ENCODE measurements at regions not wholly inside any gene's neighbourhood (a gene's known extent, or its start where the extent isn't known, plus 50 kb on each side); places are given as distances from the start of the nearest gene placed in this dataset.

DNA sequence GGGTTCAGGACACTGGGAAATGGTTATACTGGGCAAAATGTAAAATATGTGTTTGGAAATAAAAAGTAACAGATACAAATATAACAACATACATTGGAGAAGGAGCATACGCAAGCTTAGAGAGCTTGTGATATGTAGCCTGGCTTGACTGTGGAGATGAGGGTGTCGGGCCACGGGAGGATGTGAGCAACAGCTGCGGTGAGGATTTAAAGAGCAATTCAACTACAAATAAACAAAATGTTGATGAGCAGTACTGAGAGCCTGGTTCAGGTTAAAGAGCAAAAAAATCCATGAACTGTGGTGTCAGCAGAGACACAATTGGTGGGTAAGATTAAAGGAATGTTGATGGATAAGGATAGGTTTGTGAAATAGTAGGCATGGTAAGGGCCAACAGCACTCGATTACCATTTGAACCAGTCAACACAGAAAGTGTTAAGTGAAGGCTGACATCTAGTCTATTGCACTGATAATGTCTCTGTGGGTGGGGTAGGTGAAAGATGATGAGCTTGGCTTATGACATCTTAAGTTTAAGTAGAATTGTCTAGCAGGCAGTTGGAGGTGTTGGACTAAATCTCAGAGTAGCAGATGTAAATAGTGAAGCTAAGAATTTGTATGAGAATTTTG, 723.2 kb downstream of the EPM2A start:
- DNase-seq (ENCODE audit: low read depth, low spot score) = no peak

- DNase-seq (ENCODE audit: low read depth, low spot score) = peak; percentile 44
These were observed 719.4 kb downstream of the EPM2A start for GRCh38 chr6:145015739-145016558.

DNA sequence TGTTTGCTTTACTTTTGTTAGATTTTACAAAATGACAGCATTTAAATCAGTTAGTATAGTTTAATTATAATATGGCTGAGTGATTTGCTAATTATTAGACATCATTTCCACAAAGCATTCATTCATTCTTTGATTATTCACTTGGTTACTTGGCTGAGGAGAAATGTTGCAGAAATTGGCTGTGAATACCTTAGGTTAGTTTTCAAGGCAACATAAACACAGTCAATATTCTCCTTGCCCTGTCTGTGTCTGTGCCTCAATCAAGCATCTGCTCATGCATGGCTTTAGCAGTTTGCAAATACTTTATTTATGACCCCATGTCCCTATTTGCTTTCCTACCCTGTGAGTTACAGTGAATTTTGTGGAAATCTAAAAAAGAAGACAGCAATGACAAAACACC, 718.3 kb downstream of the EPM2A start:
- DNase-seq (ENCODE audit: low read depth, low spot score) = no peak

GRCh38 chr6:145017516-145017915, 717.8 kb downstream of the EPM2A start:
- DNase-seq (ENCODE audit: low read depth, low spot score) = no peak

GRCh38 chr6:145018027-145018426, 717.3 kb downstream of the EPM2A start:
- no peak for DNase-seq (ENCODE audit: low read depth, low spot score)

DNA sequence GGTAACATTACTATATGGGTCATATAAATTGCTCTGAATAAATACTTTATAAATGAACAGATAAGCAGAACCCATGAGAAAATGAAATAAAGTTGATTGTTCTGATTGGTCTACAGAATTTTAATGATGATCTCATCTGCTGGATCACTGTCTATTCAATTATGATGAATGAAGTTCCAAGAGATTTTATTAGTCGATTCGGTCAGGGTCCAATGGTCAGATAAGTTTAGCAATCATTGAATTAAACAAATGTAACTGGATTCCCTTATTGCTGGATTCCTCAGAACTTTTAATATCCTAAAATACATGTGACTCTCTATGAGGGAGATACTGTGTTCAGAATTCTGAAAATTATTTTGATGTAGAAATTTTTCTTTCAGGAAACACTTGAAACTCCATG, 715.2 kb downstream of the EPM2A start:
- DNase-seq (ENCODE audit: low read depth, low spot score) = no peak

- no peak for DNase-seq (ENCODE audit: low read depth, low spot score)
These were observed 714.8 kb downstream of the EPM2A start for GRCh38 chr6:145020543-145020942.

GRCh38 chr6:145022199-145022796, 713.0 kb downstream of the EPM2A start:
- no peak for DNase-seq (ENCODE audit: low read depth, low spot score)

GRCh38 chr6:145023116-145023726, 712.1 kb downstream of the EPM2A start:
- no peak for DNase-seq (ENCODE audit: low read depth, low spot score)

DNA sequence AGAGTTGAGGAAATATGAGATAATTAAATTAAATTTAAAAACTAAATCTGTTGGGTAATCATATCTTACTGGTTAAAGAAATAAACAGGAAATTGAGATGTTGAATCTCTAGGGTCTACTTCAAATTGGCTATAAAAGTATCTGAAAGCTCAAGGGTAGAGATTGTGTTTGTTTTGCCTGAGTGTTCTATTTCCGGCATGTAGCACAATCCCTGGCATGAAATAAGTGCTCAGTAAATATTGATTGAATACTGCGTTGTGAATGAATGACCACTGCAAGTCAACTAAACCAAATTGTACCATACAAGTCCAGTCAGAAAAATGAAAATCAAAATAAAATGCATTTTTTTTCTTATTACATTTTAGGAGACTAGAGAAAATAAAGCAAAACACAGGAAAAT, 709.8 kb downstream of the EPM2A start:
- no peak for DNase-seq (ENCODE audit: low read depth, low spot score)

DNA sequence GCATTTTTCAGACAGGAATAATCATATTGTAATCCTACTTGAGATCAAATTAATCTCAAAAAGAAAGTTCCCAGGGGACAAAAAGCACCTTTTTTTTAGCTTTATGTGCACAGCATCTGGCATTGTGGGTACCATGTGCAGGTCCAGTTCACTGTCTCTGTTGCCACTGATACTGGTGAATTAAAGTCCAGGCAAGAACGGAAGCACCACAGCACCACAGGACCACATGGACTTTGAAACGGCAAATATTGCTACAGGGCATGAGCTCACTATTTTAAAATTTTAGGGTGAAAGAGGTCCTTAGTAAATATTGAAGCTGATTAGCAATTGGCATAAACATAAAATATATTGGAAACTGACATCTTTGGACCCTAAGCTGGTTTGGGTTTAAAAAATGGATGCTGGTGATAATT, 709.0 kb downstream of the EPM2A start:
- DNase-seq (ENCODE audit: low read depth, low spot score) = no peak

GRCh38 chr6:145028144-145028818, 707.0 kb downstream of the EPM2A start:
- DNase-seq (ENCODE audit: low read depth, low spot score) = no peak

DNA sequence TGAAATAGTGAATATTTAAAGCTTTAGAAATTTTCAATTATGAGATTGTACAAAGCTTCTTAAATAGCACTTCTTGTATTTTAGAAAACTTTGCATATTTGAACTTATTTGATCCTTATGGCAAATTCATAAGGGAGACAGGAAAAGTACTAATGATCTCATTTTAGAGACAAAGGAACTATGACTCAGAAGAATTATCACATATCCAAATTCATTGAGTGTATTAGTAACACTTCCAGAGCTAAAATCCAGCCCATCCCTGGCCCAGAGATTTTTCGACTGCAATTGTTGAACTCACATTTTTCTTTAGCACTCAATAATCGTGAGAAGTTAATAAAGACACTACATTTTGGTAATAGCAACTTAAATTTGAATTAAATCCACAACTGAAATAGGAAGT, 704.3 kb downstream of the EPM2A start:
- DNase-seq (ENCODE audit: low read depth, low spot score) = no peak

GRCh38 chr6:145031962-145032361, 703.4 kb downstream of the EPM2A start:
- no peak for DNase-seq (ENCODE audit: low read depth, low spot score)

GRCh38 chr6:145032562-145033145, 702.7 kb downstream of the EPM2A start:
- DNase-seq (ENCODE audit: low read depth, low spot score) = no peak

DNA sequence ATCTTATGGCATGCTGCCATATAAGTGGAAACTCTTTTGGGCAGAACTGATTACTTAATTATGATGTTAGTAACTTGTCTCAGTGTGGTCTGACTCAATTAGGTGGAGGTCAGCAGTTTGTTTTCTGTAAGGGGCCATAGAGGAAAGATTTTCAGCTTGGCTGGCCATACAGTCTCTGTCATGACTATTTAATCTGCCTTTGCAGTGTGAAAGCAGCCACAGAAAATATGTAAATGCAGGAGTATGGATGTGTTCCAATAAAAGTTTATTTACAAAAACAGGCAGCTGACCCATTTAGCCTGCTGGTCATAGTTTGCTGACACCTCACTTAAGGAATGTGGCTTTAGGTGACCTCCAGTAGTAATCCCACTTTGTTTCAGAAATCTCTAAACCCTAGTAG, 700.7 kb downstream of the EPM2A start:
- DNase-seq (ENCODE audit: low read depth, low spot score) = no peak

- no peak for DNase-seq (ENCODE audit: low read depth, low spot score)
These were observed 699.1 kb downstream of the EPM2A start for GRCh38 chr6:145036236-145036635.

DNA sequence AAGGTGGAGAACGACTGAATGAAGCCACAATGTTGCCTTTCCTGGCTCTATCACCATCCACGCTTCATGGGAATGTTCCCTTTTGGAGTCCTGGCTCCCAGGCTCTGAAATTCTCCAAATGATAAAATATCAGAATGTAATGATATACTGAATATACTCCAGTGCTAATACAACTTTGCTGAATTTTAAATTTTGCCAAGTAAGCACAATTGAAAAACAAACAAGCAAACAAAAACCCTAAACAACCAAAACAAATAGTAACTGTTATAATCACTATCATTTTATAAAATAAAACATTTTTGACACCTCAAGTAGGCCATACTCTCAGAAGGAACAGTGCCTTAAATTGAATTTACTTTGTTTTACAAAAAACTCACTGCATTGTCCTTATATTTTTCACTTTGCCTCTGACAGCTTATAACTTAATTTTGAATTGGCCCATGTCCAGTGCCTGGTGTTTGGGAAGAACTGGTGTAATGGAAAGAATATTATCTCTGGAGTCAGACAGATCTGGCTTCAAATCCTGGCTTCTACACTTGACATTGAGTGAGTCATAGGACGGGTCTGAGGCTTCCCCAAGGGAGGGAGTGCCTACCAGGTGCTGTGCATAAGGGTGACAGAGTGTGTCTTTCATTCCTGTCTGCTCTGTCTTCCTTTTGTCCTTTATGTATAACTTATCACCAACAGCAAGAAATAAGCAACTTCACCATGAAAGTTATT, 698.3 kb downstream of the EPM2A start:
- DNase-seq (ENCODE audit: low read depth, low spot score) = no peak

DNA sequence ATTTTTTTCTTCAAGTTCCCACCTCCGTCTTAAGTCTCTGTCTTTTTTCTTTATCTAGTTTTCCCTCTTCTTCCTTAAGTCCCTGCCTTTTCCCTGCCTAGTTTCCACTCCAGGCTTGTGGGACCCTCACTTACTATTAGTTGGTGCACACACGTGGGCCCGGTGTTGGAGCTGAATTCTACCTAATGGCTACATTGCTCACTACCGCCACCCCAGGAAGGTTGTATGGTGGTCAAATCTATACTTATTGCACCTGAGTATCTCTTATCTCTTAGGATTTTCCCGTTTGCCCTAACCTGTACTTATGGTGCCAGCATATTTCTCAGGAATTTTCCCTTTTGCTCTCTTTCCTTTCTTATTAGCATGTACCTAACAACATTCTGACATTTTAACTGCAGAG, 692.8 kb downstream of the EPM2A start:
- no peak for DNase-seq (ENCODE audit: low read depth, low spot score)

GRCh38 chr6:145043926-145044500, 691.3 kb downstream of the EPM2A start:
- no peak for DNase-seq (ENCODE audit: low read depth, low spot score)
